ENCODE measurements at regions not wholly inside any gene's neighbourhood (a gene's known extent, or its start where the extent isn't known, plus 50 kb on each side); places are given as distances from the start of the nearest gene placed in this dataset.

GRCh38 chr12:61385771-61386170 is 874.4 kb upstream of the USP15 start:
- no peaks in the 10 kb centered on the region for H3K9me3 ChIP-seq (ENCODE audit: control insufficient read depth in 1 of 2, low read length in 2 of 2)
- no peak overlapping the region for H3K4me3 ChIP-seq (ENCODE audit: low read depth in 1 of 2, low read length in 2 of 2)
- no peak overlapping the region for H3K27ac ChIP-seq (ENCODE audit: low read length)
- H3K27me3 ChIP-seq (ENCODE audit: low read depth, low read length): no peaks in the 10 kb centered on the region
- H3K36me3 ChIP-seq (ENCODE audit: control insufficient read depth in 1 of 2, insufficient read depth in 2 of 2, low read length in 2 of 2): no peaks in the 10 kb centered on the region
- H3K4me1 ChIP-seq (ENCODE audit: control insufficient read depth in 1 of 2, insufficient read depth in 2 of 2, low read length in 2 of 2): no peaks in the 10 kb centered on the region

GRCh38 chr12:61397668-61398067 is 862.5 kb upstream of the USP15 start:
- Histone ChIP-seq H3K27me3 (ENCODE audit: low read depth, low read length) (no peaks in the 10 kb centered on the region), H3K4me1 (ENCODE audit: control insufficient read depth in 1 of 2, insufficient read depth in 2 of 2, low read length in 2 of 2) (no peaks in the 10 kb centered on the region), H3K4me3 (ENCODE audit: low read depth in 1 of 2, low read length in 2 of 2) (no peak overlapping the region), H3K9me3 (ENCODE audit: control insufficient read depth in 1 of 2, low read length in 2 of 2) (no peaks in the 10 kb centered on the region), H3K36me3 (ENCODE audit: control insufficient read depth in 1 of 2, insufficient read depth in 2 of 2, low read length in 2 of 2) (no peaks in the 10 kb centered on the region), H3K27ac (ENCODE audit: low read length) (no peak overlapping the region)

GRCh38 chr12:61412201-61412600 is 848.0 kb upstream of the USP15 start:
- no peak overlapping the region for H3K4me3 ChIP-seq (ENCODE audit: low read depth in 1 of 2, low read length in 2 of 2)
- no peaks in the 10 kb centered on the region for H3K4me1 ChIP-seq (ENCODE audit: control insufficient read depth in 1 of 2, insufficient read depth in 2 of 2, low read length in 2 of 2)
- no peaks in the 10 kb centered on the region for H3K27me3 ChIP-seq (ENCODE audit: low read depth, low read length)
- H3K36me3 ChIP-seq (ENCODE audit: control insufficient read depth in 1 of 2, insufficient read depth in 2 of 2, low read length in 2 of 2): no peaks in the 10 kb centered on the region
- H3K27ac ChIP-seq (ENCODE audit: low read length): no peak overlapping the region
- H3K9me3 ChIP-seq (ENCODE audit: control insufficient read depth in 1 of 2, low read length in 2 of 2): no peaks in the 10 kb centered on the region

- no peak overlapping the region for H3K27ac ChIP-seq (ENCODE audit: low read length)
- H3K4me3 ChIP-seq (ENCODE audit: low read depth in 1 of 2, low read length in 2 of 2): no peak overlapping the region
- no peaks in the 10 kb centered on the region for H3K36me3 ChIP-seq (ENCODE audit: control insufficient read depth in 1 of 2, insufficient read depth in 2 of 2, low read length in 2 of 2)
- H3K27me3 ChIP-seq (ENCODE audit: low read depth, low read length): no peaks in the 10 kb centered on the region
- no peaks in the 10 kb centered on the region for H3K4me1 ChIP-seq (ENCODE audit: control insufficient read depth in 1 of 2, insufficient read depth in 2 of 2, low read length in 2 of 2)
- H3K9me3 ChIP-seq (ENCODE audit: control insufficient read depth in 1 of 2, low read length in 2 of 2): no peaks in the 10 kb centered on the region
Measured at GRCh38 chr12:61414470-61414869, 845.7 kb upstream of the USP15 start.

GRCh38 chr12:61422786-61423185 is 837.4 kb upstream of the USP15 start:
- H3K27ac ChIP-seq (ENCODE audit: low read length): no peak overlapping the region
- H3K9me3 ChIP-seq (ENCODE audit: control insufficient read depth in 1 of 2, low read length in 2 of 2): no peaks in the 10 kb centered on the region
- no peaks in the 10 kb centered on the region for H3K4me1 ChIP-seq (ENCODE audit: control insufficient read depth in 1 of 2, insufficient read depth in 2 of 2, low read length in 2 of 2)
- H3K4me3 ChIP-seq (ENCODE audit: low read depth in 1 of 2, low read length in 2 of 2): no peak overlapping the region
- H3K36me3 ChIP-seq (ENCODE audit: control insufficient read depth in 1 of 2, insufficient read depth in 2 of 2, low read length in 2 of 2): no peaks in the 10 kb centered on the region
- no peaks in the 10 kb centered on the region for H3K27me3 ChIP-seq (ENCODE audit: low read depth, low read length)

GRCh38 chr12:61452076-61452475 is 808.1 kb upstream of the USP15 start:
- Histone ChIP-seq H3K9me3 (ENCODE audit: control insufficient read depth in 1 of 2, low read length in 2 of 2) (no peaks in the 10 kb centered on the region), H3K4me1 (ENCODE audit: control insufficient read depth in 1 of 2, insufficient read depth in 2 of 2, low read length in 2 of 2) (no peaks in the 10 kb centered on the region), H3K36me3 (ENCODE audit: control insufficient read depth in 1 of 2, insufficient read depth in 2 of 2, low read length in 2 of 2) (no peaks in the 10 kb centered on the region), H3K27me3 (ENCODE audit: low read depth, low read length) (no peaks in the 10 kb centered on the region), H3K4me3 (ENCODE audit: low read depth in 1 of 2, low read length in 2 of 2) (no peak overlapping the region), H3K27ac (ENCODE audit: low read length) (no peak overlapping the region)

- H3K4me3 ChIP-seq (ENCODE audit: low read depth in 1 of 2, low read length in 2 of 2): no peak overlapping the region
- H3K27me3 ChIP-seq (ENCODE audit: low read depth, low read length): no peaks in the 10 kb centered on the region
- H3K27ac ChIP-seq (ENCODE audit: low read length): no peak overlapping the region
- H3K9me3 ChIP-seq (ENCODE audit: control insufficient read depth in 1 of 2, low read length in 2 of 2): peaks cover 0 to 6% of the 10 kb centered on the region in 2 donors
- peaks cover 0 to 4% of the 10 kb centered on the region in 2 donors for H3K4me1 ChIP-seq (ENCODE audit: control insufficient read depth in 1 of 2, insufficient read depth in 2 of 2, low read length in 2 of 2)
- no peaks in the 10 kb centered on the region for H3K36me3 ChIP-seq (ENCODE audit: control insufficient read depth in 1 of 2, insufficient read depth in 2 of 2, low read length in 2 of 2)
Measured at GRCh38 chr12:61487728-61488127, 772.5 kb upstream of the USP15 start.

- Histone ChIP-seq H3K27ac (ENCODE audit: low read length) (no peak overlapping the region), H3K9me3 (ENCODE audit: control insufficient read depth in 1 of 2, low read length in 2 of 2) (peaks cover 0 to 3% of the 10 kb centered on the region in 2 donors), H3K36me3 (ENCODE audit: control insufficient read depth in 1 of 2, insufficient read depth in 2 of 2, low read length in 2 of 2) (no peaks in the 10 kb centered on the region), H3K27me3 (ENCODE audit: low read depth, low read length) (no peaks in the 10 kb centered on the region), H3K4me3 (ENCODE audit: low read depth in 1 of 2, low read length in 2 of 2) (no peak overlapping the region), H3K4me1 (ENCODE audit: control insufficient read depth in 1 of 2, insufficient read depth in 2 of 2, low read length in 2 of 2) (peaks cover 0 to 4% of the 10 kb centered on the region in 2 donors)
Measured at GRCh38 chr12:61490526-61491498, 769.4 kb upstream of the USP15 start.

GRCh38 chr12:61502179-61502578 is 758.0 kb upstream of the USP15 start:
- H3K27me3 ChIP-seq (ENCODE audit: low read depth, low read length): no peaks in the 10 kb centered on the region
- no peak overlapping the region for H3K4me3 ChIP-seq (ENCODE audit: low read depth in 1 of 2, low read length in 2 of 2)
- no peak overlapping the region for H3K27ac ChIP-seq (ENCODE audit: low read length)
- no peaks in the 10 kb centered on the region for H3K4me1 ChIP-seq (ENCODE audit: control insufficient read depth in 1 of 2, insufficient read depth in 2 of 2, low read length in 2 of 2)
- H3K36me3 ChIP-seq (ENCODE audit: control insufficient read depth in 1 of 2, insufficient read depth in 2 of 2, low read length in 2 of 2): no peaks in the 10 kb centered on the region
- no peaks in the 10 kb centered on the region for H3K9me3 ChIP-seq (ENCODE audit: control insufficient read depth in 1 of 2, low read length in 2 of 2)

GRCh38 chr12:61504396-61505080 is 755.7 kb upstream of the USP15 start:
- Histone ChIP-seq H3K4me3 (ENCODE audit: low read depth in 1 of 2, low read length in 2 of 2) (no peak overlapping the region), H3K9me3 (ENCODE audit: control insufficient read depth in 1 of 2, low read length in 2 of 2) (no peaks in the 10 kb centered on the region), H3K27ac (ENCODE audit: low read length) (no peak overlapping the region), H3K4me1 (ENCODE audit: control insufficient read depth in 1 of 2, insufficient read depth in 2 of 2, low read length in 2 of 2) (no peaks in the 10 kb centered on the region), H3K27me3 (ENCODE audit: low read depth, low read length) (no peaks in the 10 kb centered on the region), H3K36me3 (ENCODE audit: control insufficient read depth in 1 of 2, insufficient read depth in 2 of 2, low read length in 2 of 2) (no peaks in the 10 kb centered on the region)

- Histone ChIP-seq H3K4me1 (ENCODE audit: control insufficient read depth in 1 of 2, insufficient read depth in 2 of 2, low read length in 2 of 2) (no peaks in the 10 kb centered on the region), H3K9me3 (ENCODE audit: control insufficient read depth in 1 of 2, low read length in 2 of 2) (no peaks in the 10 kb centered on the region), H3K36me3 (ENCODE audit: control insufficient read depth in 1 of 2, insufficient read depth in 2 of 2, low read length in 2 of 2) (no peaks in the 10 kb centered on the region), H3K27ac (ENCODE audit: low read length) (no peak overlapping the region), H3K27me3 (ENCODE audit: low read depth, low read length) (no peaks in the 10 kb centered on the region), H3K4me3 (ENCODE audit: low read depth in 1 of 2, low read length in 2 of 2) (no peak overlapping the region)
Measured at GRCh38 chr12:61513499-61513898, 746.7 kb upstream of the USP15 start.
